Occipital lobe (tissue), 1 donor: ENCODE measurements at regions not wholly inside any gene's neighbourhood (a gene's known extent, or its start where the extent isn't known, plus 50 kb on each side); places are given as distances from the start of the nearest gene placed in this dataset.

Experiments
- DNase-seq: peaks from one replicate; lab custom pipeline; 2025; lab: John Stamatoyannopoulos, UW

DNA sequence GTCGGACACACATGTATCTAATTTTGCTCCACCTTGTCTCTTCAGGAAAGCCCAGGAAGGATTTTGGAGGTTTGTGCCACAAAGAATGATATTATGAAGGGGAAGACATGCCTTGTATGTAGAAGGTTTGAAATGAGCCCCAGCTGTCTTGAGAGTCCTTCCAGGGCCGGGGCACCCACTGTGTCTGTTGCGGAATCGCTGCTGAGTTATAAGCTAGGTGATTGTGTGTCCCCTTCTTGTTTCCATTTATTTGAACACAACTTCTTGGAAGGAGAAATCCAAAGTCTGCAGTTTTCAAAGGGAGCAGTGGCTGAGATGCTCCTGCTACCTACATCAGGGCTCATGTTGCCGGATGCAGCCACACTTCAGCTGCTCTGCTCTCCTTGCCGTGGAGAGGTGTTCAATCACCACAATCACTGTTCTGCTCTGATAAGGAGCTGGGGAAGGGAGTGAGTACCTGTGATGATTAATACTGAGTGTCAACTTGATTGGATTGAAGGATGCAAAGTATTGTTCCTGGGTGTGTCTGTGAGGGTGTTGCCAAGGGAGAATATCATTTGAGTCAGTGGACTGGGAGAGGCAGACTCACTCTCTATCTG lies 828.6 kb downstream of the QKI start:
- no peak for DNase-seq

DNA sequence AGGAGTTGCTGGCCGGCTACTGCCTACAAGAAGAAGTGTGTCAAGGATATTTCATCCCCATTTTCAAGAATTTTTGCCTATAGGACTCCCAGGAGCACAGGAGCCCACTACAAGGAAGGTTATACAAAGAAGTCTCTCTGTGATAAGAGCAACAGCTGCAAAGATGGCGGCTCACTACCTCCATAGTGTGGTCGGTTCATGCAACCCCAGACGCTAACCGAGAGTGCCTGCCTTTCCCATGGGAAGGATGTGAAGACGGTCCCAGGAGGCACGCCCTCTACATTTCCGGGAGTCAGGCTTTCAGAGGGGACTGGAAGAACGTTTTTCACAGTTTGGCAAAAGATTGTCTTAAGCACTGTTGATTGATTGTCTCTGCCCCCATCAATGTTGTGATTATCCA lies 816.3 kb downstream of the QKI start:
- no peak for DNase-seq

DNA sequence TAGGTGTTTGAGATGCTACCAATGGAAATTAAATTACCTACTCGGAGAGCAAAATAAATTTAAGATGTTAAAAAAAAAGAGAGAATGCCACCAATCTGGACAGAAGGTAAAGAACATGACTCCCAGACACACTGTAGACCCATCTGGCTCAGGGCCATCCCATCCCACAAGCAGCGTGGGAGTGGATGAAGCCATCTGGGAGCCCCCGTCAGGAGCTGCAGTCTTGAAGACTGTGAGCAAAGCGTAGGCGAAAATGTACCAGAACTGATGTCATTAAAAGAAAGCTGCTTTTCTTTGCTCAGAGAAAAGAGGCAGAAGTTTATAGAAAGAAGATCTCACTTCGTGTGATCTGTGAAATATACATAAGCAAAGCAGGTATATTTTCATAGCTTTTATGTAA lies 815.7 kb downstream of the QKI start:
- DNase-seq = peak; percentile 42

DNA sequence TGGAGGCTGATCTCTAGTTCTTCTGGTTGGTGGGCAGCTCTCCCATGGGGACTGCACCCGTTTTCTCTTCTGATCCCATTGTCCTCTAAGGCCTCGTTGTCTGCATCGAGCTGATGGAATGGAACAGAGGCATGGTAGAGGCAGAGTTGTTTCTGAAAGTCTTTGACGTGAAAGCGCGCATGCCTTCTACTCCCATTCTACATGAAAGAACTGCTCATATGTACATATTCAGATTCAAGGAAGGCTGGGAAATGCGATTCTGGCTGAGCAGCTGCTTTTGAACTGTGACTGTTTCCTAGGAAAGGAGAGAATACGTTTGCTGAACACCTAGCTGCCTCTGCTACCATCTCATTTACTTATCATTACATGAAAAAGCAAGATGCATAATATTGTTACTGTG lies 815.2 kb downstream of the QKI start:
- no peak for DNase-seq

DNA sequence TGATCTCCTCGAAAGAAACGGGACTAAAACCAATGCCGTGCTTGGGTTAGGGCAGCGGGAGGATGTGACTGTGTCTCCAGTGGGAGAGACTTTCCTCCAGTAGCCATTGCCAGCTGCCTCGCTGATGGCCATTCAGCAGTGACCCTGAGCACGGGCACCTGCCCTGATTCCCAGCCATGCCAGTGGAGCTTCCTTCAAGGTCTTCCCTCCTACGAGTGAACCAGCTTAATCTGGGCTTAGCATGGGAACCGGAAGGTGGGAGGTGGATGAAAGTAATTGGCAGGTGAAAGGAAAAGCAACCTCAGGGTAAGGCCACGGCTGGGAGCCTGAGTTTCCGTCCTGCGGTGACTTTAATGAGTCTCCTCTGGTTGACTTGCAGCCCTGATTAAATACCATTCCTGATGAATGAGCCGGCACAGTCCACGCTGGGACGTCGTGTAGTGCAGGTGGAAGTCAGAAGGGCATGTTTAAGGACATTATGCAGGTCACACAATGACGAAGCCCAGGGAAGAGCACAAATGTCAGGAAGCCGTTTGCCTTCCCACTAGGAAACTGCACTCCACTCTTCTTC lies 813.5 kb downstream of the QKI start:
- DNase-seq = no peak

GRCh38 chr6:164216839-164217238 lies 802.3 kb downstream of the QKI start:
- DNase-seq = no peak

- DNase-seq = no peak
Measured at GRCh38 chr6:164216368-164216767, 801.9 kb downstream of the QKI start.

DNA sequence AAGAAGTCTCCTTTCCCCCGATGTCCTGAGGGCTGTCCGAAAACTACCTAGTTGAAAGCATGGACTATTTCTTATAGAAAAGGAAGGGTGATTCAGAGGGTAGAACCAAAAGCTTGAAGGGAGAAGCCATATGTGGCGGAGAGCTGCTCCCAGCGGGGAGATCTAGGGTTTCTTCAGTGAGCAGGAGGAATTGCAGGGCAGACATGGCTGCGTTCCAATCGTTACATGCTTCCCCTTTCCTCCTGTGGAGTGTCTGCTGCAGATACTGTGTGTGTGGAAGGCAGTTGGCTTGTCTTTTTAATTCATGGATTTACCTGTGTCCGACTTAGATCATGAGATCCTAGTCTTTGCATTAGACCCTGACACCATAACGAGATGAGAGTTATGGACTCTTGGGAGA lies 799.5 kb downstream of the QKI start:
- no peak for DNase-seq

GRCh38 chr6:164211254-164211653 lies 796.7 kb downstream of the QKI start:
- no peak for DNase-seq

- no peak for DNase-seq
Measured at GRCh38 chr6:164210783-164211182, 796.3 kb downstream of the QKI start.

DNA sequence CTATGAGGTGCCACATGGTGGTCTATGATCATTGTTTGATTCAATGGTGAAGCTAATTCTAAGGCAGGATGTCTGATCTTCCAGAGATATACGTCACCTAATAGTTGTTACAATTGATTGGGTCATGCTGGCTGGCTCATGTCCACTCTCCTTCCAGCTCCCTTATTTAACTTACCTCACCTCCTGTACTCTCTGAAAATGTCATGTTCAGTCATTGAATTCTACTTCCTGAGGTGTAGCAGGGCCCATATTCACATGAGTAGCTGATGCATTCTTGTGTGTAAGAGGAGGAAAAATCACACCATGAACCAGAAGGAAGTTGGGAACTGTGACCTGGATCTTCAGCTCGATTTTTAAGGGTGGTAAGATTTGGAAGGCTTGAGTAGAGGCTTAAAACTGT lies 795.8 kb downstream of the QKI start:
- DNase-seq = no peak

- no peak for DNase-seq
Measured at GRCh38 chr6:164208371-164208770, 793.9 kb downstream of the QKI start.

DNA sequence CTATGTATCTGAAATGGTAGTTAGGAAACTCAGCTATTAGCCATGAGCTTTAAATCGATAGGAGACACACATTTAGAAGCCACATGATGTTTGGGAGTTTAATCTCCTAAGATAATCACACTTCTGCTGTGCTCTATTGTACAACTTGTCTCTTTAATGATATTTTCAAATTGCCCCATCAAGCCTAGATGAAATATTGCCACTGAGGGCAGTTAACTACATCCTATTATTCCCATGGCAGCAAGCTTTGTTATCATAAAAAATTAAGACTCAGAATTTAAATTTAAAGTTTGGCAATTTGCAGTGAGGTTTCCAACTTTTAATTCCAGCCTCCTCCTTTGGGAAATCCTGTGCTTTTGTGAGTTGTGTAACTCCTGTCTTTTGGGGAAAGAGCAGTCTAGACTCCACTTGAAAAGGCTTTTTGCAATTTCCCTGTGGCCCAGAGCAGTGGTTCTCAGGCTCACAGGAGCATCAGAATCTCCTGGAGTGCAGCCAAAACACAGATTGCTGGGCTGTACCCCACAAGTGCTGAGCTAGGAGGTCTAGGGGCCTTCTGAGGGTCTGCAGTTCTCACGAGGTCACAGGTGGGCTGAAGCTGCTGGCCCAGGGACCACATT lies 792.4 kb downstream of the QKI start:
- DNase-seq = no peak

DNA sequence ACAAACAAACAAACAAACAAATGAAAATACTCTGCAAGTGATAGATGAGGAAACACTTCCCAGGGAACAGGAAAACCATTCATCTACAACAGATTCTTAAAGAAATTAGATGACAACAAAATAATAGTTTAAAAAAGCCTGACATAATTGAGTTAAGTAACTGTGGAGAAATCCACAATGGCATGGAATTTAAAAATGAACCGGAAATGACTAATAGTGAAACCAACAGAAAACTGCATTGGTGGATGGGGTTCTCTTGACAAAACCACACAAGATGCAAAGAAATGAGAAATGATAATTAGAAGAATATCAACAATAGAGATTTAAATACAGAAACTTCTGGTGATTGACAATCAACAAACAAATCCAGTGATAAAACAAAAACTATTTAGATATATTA lies 785.6 kb downstream of the QKI start:
- no peak for DNase-seq

GRCh38 chr6:164195942-164196281 lies 781.4 kb downstream of the QKI start:
- no peak for DNase-seq

- no peak for DNase-seq
Measured at GRCh38 chr6:164195278-164195941, 780.9 kb downstream of the QKI start.

DNA sequence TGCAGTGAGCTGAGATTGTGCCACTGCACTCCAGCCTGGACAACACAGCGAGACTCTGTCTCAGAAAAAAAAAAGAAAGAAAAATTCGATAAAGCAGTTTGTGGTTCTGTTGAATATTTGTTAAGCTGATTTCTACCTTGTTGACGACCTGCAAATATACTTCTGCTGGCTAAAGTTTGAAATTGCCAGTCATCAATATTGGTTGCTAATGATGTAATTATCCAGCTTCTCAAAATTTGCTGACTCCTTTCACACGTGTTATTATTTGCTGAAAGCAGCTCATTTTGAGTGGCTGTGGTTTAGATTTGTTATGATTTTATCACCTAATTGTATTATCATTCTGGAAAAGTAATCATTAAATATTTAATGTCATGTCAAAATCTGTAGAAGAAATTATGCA lies 774.3 kb downstream of the QKI start:
- DNase-seq = no peak

DNA sequence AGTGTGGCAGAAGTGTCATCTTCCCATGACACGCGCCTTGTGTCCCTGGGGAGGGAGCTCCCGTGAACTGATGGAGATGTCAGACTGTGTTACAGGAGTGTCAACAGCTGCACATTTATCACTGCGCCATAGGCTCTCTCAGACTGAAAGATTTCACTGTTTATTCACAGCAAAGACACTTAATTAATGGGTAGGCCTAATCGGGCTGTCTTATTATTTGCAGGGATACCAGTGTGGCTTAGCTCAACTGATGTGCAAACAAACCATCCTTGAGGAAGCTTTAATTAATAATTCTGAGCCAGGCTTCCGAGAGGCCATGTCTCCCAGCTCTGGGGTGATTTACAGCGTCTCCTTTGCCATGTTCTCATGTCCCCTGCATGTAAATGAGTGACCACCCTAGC lies 771.0 kb downstream of the QKI start:
- no peak for DNase-seq

- DNase-seq = no peak
Measured at GRCh38 chr6:164184410-164184809, 769.9 kb downstream of the QKI start.

GRCh38 chr6:164183556-164184123 lies 769.1 kb downstream of the QKI start:
- DNase-seq = no peak

DNA sequence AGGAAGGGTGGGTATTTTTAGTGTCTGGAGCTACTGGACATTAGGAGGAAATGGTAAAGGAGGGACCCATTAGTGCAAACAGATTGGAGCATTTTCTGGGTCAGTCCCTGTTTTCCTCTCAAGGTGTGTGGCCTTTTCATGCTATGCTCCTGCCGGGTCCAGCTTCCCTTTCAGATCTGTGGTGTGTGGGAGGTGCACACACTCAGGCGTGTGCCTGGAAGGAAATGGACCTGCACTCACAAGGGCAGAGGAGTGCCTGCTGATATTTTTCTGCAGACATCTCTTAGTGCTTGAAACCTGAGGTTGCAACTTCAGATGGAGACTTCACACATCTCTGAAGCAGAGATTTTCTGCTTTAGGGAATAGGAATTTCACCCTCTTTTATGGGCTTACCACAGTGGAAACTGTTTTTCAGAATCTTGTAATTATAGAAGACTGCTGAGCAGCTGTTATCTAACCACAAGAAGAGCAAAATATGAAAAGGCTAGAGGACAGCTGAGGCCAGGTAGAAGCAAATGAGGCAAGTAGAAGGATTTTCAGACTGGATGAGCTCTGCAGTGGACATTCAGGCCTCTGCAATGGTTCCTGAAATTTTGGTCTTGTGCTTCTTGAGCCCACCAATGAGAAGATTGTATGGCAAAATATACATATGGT lies 764.3 kb downstream of the QKI start:
- DNase-seq = no peak

- DNase-seq = no peak
Measured at GRCh38 chr6:164169355-164169754, 754.8 kb downstream of the QKI start.
